Activated T-helper 17 cell treated with anti-CD3 and anti-CD28 coated beads, Interleukin-2, amount 50 U/mL, for 72 hours (primary cell): ENCODE measurements at regions not wholly inside any gene's neighbourhood (a gene's known extent, or its start where the extent isn't known, plus 50 kb on each side); places are given as distances from the start of the nearest gene placed in this dataset.
"Not testable (repeated sequence)": the region's sequence is repeated elsewhere in the genome, so short reads cannot be mapped to it uniquely, and the experiment has no call there.

Experiments
- ATAC-seq: fragments of 150-1000 bp; cut with Tn5 transposase; replicated peaks from 2 replicates; pipeline ENCODE4 v1.10.0; 2021; ENCODE audit warnings: mild to moderate bottlenecking, moderate library complexity
- H3K27ac Mint-ChIP-seq: one replicate; pipeline ENCODE4 v1.8.0; 2022; ENCODE audit warnings: mixed read lengths
- H3K27me3 Mint-ChIP-seq: one replicate; pipeline ENCODE4 v1.8.0; 2022; ENCODE audit warnings: mixed read lengths
- H3K36me3 Mint-ChIP-seq: one replicate; pipeline ENCODE4 v1.8.0; 2022; ENCODE audit warnings: low read depth, mild to moderate bottlenecking, mixed read lengths
- H3K4me1 Mint-ChIP-seq: one replicate; pipeline ENCODE4 v1.8.0; 2022; ENCODE audit warnings: mixed read lengths
- H3K4me3 Mint-ChIP-seq: one replicate; pipeline ENCODE4 v1.8.0; 2022; ENCODE audit warnings: mild to moderate bottlenecking, mixed read lengths
- H3K9me3 Mint-ChIP-seq: one replicate; pipeline ENCODE4 v1.8.0; 2022; ENCODE audit warnings: mixed read lengths

DNA sequence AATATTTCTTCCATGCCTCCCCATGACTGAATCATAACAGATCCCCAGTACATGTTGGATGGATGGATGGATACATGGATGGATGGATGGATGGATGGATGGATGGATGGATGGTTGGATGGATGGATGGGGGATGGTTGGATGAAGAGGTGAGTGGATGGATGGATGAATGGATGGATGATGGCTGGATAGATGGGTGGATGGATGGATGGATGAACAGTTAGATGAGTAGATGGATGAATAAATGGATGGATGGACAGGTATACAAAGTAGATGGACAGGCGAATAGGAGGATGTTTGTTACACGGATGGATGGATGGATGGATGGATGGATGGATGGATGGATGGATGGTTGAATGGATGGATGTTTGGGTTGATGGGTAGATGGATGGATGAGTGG is 120.0 kb upstream of the HAND1 start:
- peaks cover 37% of the 10 kb centered on the region for H3K27me3 Mint-ChIP-seq
- no peak overlapping the region for H3K4me3 Mint-ChIP-seq
- H3K27ac Mint-ChIP-seq = no peak overlapping the region
- ATAC-seq = no peak
- no peaks in the 10 kb centered on the region for H3K4me1 Mint-ChIP-seq
- no peaks in the 10 kb centered on the region for H3K36me3 Mint-ChIP-seq
- H3K9me3 Mint-ChIP-seq = no peaks in the 10 kb centered on the region

DNA sequence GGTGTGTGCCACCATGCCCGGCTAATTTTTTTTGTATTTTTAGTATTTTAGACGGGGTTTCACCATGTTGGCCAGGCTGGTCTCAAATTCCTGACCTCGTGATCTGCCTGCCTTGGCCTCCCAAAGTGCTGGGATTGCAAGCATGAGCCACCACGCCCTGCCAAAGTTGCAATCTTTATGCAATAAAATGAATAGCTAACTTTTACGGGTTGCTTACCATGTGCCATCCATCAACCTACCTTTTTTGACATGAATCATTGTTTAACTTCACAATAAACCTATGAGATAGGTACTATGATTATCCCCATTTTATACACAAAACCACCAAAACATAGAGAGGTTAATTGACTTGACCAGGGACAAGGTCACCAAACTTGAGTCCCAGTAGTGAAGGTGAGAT is 118.8 kb upstream of the HAND1 start:
- not testable (repeated sequence) for H3K4me3 Mint-ChIP-seq, H3K27ac Mint-ChIP-seq, H3K36me3 Mint-ChIP-seq, H3K4me1 Mint-ChIP-seq, H3K9me3 Mint-ChIP-seq, ATAC-seq
- peaks cover 28% of the 10 kb centered on the region for H3K27me3 Mint-ChIP-seq

DNA sequence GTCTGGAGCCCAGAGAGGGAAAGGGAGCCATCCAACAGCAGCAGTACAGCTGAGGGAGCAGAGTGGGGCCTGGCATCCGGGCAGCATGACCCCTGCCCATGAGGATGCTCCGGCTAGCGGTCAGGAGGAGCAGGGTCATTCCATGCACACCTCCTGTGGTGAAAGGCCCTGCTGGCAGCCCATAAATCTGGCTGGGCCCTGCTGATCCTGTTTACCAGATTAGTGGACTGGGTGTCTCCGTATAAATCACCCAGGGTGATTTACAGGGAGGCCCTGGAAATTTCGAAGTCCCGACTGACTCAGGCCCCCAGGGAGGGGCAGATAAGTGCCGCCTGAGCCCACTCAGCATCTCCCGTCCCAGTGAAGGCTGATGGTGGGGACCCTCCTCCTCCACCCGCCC is 117.6 kb upstream of the HAND1 start:
- Mint-ChIP-seq H3K9me3 (no peaks in the 10 kb centered on the region), H3K4me3 (no peak overlapping the region), H3K27ac (no peak overlapping the region), H3K36me3 (no peaks in the 10 kb centered on the region), H3K27me3 (peaks cover 20% of the 10 kb centered on the region), H3K4me1 (no peaks in the 10 kb centered on the region)
- no peak for ATAC-seq

DNA sequence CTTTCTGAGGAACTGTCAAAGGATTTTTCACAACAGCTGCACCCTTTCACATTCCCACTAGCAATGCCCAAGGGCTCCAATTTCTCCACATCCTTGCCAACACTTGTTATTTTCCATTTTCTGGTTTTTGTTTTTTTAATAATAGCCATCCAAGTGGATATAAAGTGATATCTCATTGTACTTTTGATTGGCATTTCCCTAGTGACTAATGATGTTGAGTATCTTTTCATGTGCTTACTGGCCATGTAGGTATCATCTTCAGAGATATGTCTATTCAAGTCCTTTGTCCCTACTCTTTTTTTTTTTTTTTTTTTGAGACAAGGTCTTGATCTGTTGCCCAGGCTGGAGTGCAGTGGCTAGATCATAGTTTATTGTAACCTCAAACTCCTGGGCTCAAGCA is 115.8 kb upstream of the HAND1 start:
- Mint-ChIP-seq H3K4me1 (no peaks in the 10 kb centered on the region), H3K27ac (no peak overlapping the region), H3K4me3 (no peak overlapping the region), H3K36me3 (no peaks in the 10 kb centered on the region), H3K27me3 (peaks cover 11% of the 10 kb centered on the region), H3K9me3 (no peaks in the 10 kb centered on the region)
- ATAC-seq = no peak

DNA sequence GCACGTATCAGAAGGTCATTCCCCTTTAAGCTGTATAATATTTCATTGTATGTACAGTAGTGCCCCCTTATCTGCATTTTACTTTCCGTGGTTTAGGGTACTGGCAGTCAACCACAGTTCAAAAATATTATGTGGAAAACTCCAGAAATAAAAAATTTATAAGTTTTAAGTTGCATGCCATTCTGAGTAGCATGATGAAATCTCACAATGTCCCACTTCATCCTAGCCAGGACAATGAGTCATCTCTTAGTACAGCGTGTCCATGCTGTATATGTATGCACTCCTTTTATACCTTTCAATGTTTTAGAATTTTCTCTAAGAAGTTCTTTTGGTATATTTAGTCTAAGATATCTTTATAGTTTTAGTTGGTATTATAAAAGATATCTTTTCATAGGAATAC is 115.0 kb upstream of the HAND1 start:
- Mint-ChIP-seq H3K4me3 (no peak overlapping the region), H3K9me3 (no peaks in the 10 kb centered on the region), H3K4me1 (no peaks in the 10 kb centered on the region), H3K36me3 (no peaks in the 10 kb centered on the region), H3K27ac (no peak overlapping the region), H3K27me3 (peaks cover 9% of the 10 kb centered on the region)
- ATAC-seq = no peak

DNA sequence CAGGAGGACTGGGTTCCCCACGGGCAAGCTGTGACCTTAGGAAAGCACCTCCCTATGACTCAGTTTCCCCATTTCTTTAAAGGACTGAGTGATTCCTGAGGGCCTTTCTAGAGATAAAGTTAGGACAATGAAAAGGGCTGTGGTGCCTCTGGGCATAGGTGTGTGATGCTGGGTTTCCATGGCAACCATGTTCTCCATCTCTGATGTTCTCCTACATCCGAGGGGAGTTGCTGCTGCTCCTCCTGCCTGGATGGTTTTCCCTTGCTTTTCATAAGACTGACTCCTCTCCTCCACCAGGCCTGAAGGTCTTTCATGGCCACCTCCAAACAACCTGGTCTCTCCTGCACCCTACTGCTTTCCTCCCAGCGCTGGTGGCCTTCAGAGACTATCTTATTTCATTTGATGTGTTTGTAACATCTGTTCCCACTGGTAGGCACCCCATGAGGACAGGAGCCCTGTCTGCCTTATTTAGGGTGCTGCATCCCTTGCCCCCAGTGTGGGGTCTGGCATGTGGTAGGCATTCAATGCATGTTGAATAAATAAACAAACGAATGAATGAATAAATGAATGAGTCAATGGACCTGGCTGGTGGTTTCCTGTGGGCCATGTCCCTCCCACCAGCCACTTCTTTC is 112.2 kb upstream of the HAND1 start:
- ATAC-seq = no peak
- Mint-ChIP-seq H3K27ac (no peak overlapping the region), H3K9me3 (no peaks in the 10 kb centered on the region), H3K4me1 (no peaks in the 10 kb centered on the region), H3K36me3 (no peaks in the 10 kb centered on the region), H3K27me3 (peaks cover under 1% of the 10 kb centered on the region), H3K4me3 (no peak overlapping the region)

DNA sequence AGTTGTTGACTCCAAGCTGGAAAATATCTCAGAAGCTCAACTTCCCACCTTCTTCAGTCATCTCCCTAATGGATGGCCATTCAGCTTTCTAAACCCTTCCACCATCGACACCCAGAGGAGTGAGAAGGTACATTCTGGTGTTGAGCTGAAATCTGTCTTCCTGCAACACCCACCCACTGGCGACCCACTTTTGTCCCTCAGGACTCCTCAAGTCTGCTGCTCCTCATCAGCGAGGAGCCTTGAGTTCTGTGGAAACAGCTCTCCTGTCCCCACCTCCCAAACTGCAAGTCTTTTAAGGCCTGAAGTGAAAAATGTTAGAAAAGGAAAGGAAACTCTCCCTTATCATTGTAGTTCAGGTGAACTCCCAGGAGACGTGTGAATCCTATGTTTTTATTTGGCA is 111.5 kb upstream of the HAND1 start:
- ATAC-seq = no peak

DNA sequence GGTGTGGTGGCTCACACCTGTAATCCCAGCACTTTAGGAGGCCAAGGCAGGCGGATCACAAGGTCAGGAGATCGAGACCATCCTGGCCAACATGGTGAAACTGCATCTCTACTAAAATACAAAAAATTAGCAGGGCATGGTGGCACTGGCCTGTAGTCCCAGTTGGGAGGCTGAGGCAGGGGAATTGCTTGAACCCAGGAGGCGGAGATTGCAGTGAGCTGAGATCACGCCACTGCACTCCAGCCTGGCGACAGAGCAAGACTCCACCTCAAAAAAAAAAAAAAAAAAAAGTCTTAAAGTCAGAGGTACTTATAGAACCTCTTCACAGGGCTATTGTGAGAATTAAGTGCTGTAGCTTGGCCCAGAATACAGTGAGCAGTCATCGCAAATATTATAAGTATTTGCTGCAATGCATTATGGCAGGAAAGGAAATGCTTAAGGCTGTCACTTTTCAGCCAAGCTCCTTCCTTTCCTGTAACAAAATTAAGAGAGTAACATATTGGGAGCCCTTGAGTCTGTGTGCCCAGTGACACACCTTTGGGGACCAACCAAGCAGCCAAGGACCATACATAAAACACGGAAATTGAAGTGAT is 110.9 kb upstream of the HAND1 start:
- H3K27me3 Mint-ChIP-seq, ATAC-seq, H3K9me3 Mint-ChIP-seq, H3K36me3 Mint-ChIP-seq, H3K27ac Mint-ChIP-seq, H3K4me1 Mint-ChIP-seq, H3K4me3 Mint-ChIP-seq: not testable (repeated sequence)

More for the DNA sequence above, 111.5 kb upstream of the HAND1 start:
- Mint-ChIP-seq H3K9me3 (no peaks in the 10 kb centered on the region), H3K4me1 (no peaks in the 10 kb centered on the region), H3K4me3 (no peak overlapping the region), H3K27ac (no peak overlapping the region), H3K27me3 (peaks cover 5% of the 10 kb centered on the region), H3K36me3 (no peaks in the 10 kb centered on the region)

DNA sequence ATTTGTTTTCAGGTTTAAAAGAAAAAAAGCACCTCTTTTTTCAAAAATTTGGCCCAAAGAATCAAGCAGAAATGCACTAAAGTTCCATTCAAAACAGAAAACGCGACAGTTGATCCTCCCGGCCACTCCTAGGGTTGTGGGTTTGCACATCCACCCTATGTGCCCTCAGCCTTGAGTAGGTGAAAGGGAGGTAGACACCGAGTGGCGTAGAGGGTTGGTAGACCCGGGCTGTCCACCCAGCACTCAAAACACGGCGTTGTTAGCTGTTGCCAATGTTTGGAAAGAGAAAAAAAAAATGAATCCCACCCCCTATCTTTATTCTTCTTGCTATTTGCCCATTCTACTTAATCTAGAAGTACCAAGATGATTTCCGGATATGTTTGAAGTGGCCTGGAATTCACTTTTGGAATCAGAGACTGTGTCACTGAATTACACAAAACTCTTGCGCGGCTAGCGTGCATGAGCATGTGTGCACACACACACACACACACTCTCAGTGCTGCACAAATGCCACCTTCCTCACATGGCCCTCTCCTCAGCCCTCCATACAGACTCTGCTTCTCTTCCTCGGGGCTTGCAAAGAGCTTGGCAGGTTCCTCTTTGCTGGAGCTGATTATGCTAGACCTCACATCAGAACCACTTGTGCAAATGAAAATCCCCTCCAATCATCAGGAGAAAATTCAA is 110.2 kb upstream of the HAND1 start:
- no peak for ATAC-seq
- H3K4me1 Mint-ChIP-seq = no peaks in the 10 kb centered on the region
- no peak overlapping the region for H3K27ac Mint-ChIP-seq
- no peaks in the 10 kb centered on the region for H3K36me3 Mint-ChIP-seq
- H3K4me3 Mint-ChIP-seq = no peak overlapping the region
- peaks cover 5% of the 10 kb centered on the region for H3K27me3 Mint-ChIP-seq
- H3K9me3 Mint-ChIP-seq = no peaks in the 10 kb centered on the region

DNA sequence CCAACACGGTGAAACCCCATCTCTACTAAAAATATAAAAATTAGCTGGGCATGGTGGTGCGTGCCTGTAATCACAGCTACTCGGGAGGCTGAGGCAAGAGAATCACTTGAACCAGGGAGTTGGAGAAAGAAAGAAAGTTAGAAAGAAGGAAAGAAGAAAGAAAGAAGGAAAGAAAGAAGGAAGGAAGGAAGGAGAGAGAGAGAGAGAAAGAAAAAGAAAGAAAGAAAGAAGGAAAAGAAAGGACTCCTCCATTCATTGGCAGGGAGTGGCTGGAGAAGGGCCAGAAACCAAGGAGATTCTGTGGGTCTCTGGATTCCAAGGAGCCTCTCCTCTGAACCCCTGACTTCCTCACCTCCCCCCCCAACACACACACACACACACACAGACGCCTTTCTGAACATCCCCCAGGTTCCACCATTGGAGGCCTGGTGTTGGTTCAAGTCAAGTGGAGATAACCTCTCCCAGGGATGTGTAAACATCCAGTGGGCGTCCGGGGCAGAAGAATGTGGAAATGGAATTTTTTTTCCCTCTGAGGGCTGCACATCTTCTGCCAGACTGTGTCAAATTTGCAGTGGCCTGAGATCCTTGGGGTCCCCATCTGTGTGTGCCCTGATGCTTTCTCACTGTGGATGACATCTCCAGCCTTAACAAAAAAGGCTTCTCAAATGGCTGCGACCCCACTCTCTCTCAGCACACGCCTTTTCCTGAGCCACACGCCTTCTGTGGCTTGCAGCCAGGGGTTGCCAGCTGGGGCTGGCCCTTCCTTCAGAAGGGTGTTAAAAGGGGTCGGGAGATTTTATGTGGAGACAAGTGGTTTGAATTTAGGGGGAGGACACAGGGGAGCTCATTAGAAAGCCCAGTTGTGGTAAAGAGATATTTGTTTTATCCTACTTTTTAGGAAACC is 109.3 kb upstream of the HAND1 start:
- ATAC-seq = no peak
- no peak overlapping the region for H3K4me3 Mint-ChIP-seq
- no peaks in the 10 kb centered on the region for H3K9me3 Mint-ChIP-seq
- H3K27me3 Mint-ChIP-seq = peaks cover 5% of the 10 kb centered on the region
- H3K4me1 Mint-ChIP-seq = no peaks in the 10 kb centered on the region
- no peaks in the 10 kb centered on the region for H3K36me3 Mint-ChIP-seq
- H3K27ac Mint-ChIP-seq = no peak overlapping the region

DNA sequence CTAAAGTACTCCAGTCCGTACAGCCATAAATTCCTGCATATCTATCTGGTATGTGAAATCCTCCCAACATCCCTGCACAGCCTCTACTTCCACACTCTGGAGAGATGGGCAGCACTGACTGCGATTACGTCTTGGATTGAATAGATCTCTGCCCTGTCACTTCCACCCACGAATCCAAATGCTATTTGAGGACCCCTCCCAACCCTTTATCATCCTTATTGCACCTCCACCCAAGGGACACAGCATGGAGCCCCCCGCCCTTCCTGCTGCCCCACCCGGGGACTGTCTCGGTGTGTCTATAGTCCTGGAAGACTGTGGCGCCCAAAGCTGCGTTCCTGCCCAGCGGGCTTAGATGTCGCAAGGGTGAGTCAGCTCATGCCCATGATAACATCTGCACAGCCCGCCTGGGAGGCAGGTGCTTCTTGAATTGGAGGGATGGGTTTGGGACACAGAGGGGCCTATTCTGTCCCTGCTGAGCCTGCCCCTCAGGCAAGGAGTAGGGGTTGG is 105.7 kb upstream of the HAND1 start:
- ATAC-seq = no peak
- no peaks in the 10 kb centered on the region for H3K9me3 Mint-ChIP-seq
- H3K4me3 Mint-ChIP-seq = no peak overlapping the region
- H3K36me3 Mint-ChIP-seq = no peaks in the 10 kb centered on the region
- peaks cover 5% of the 10 kb centered on the region for H3K27me3 Mint-ChIP-seq
- H3K27ac Mint-ChIP-seq = no peak overlapping the region
- no peaks in the 10 kb centered on the region for H3K4me1 Mint-ChIP-seq

DNA sequence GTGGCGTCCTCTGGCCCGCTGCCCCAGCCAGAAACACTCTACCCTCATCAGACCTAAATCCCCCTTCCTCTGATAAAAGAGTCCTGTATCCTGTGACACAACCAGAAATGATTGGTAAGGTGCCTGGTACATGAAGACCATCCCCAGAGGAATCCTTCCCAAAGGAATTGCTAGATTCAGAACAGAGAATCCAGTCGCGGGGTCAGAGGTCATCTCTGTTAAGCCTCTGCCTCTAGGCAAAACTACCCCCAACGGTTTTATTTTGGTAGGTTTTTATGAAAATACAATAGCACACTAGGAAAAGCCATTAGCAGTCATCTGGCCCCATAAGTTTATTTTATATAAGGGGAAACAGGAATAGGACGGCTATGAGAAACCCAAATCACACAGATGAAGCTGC is 102.4 kb upstream of the HAND1 start:
- H3K9me3 Mint-ChIP-seq = no peaks in the 10 kb centered on the region
- H3K4me1 Mint-ChIP-seq = no peaks in the 10 kb centered on the region
- no peaks in the 10 kb centered on the region for H3K36me3 Mint-ChIP-seq
- H3K4me3 Mint-ChIP-seq = no peak overlapping the region
- H3K27ac Mint-ChIP-seq = no peak overlapping the region
- no peak for ATAC-seq
- H3K27me3 Mint-ChIP-seq = peaks cover 13% of the 10 kb centered on the region

DNA sequence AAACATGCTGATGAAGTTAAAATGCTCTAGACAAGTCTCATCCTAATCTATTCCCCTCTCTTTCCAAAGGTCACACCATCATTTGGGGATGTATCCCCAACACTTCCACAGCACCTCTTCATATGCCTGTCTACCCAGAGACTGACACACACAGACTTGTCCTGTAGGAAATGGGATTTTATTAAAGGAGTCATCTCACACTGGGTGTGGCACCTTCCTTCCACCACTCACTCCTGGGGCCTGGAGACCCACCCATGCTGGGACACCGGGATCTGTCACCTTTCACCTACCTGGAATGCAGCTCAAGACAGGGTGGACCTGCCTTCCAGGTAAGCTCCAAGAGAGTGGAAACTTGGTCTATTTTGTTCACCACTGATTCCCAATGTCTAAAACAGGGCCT is 99.4 kb upstream of the HAND1 start:
- no peak for ATAC-seq
- Mint-ChIP-seq H3K27me3 (peaks cover 21% of the 10 kb centered on the region), H3K4me1 (no peaks in the 10 kb centered on the region), H3K4me3 (no peak overlapping the region), H3K9me3 (no peaks in the 10 kb centered on the region), H3K36me3 (no peaks in the 10 kb centered on the region), H3K27ac (no peak overlapping the region)

DNA sequence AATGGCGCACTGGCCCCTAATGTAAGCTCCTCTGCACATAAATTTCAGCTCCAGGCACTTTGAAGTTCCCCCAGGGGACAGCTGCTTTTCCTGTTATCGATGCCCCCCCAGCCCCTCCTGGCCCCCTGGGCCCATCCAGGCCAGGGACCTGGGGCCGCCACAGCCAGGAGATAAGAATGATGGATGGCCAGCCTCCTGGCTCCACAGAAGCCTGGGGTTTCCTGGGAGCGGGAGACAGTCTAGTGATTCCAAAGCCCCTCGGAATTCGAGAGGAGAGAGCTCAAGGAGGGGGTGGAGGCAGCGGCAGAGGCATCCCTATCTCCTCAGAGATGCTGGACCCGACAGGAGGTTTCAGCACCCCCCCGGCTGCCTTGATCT is 98.4 kb upstream of the HAND1 start:
- Mint-ChIP-seq H3K27ac (no peak overlapping the region), H3K27me3 (peaks cover 21% of the 10 kb centered on the region), H3K4me1 (no peaks in the 10 kb centered on the region), H3K36me3 (no peaks in the 10 kb centered on the region), H3K9me3 (no peaks in the 10 kb centered on the region), H3K4me3 (no peak overlapping the region)
- no peak for ATAC-seq
